Fibroblast of lung (primary cell): ENCODE measurements at regions not wholly inside any gene's neighbourhood (a gene's known extent, or its start where the extent isn't known, plus 50 kb on each side); places are given as distances from the start of the nearest gene placed in this dataset.

ENCODE experiments used
- DNase-seq, 2 donors: peaks; one replicate each; pipeline versions ENCODE4 v3.0.0 to v3.0.0-alpha.2; 2010; ENCODE audit warnings: low read depth in 2 of 2
- H2AFZ ChIP-seq: 2 replicates; pipeline ENCODE4 v1.5.1; 2012; ENCODE audit warnings: low read length, control low read depth, inconsistent platforms
- H3K27ac ChIP-seq: 2 replicates; pipeline ENCODE4 v1.5.1; 2011; ENCODE audit warnings: low read length, control low read depth; ENCODE audit not compliant: insufficient read depth
- H3K27me3 ChIP-seq: 2 replicates; pipeline ENCODE4 v1.5.1; 2011; ENCODE audit warnings: mild to moderate bottlenecking, low read length; ENCODE audit not compliant: control insufficient read depth, insufficient read depth
- H3K36me3 ChIP-seq: 2 replicates; pipeline ENCODE4 v1.5.1; 2011; ENCODE audit warnings: low read length; ENCODE audit not compliant: control insufficient read depth, insufficient read depth
- H3K4me1 ChIP-seq: 2 replicates; pipeline ENCODE4 v1.5.1; 2011; ENCODE audit warnings: low read length; ENCODE audit not compliant: control insufficient read depth, insufficient read depth; ENCODE audit errors: extremely low read depth
- H3K4me2 ChIP-seq: 2 replicates; pipeline ENCODE4 v1.5.1; 2011; ENCODE audit warnings: low read length, control low read depth; ENCODE audit not compliant: insufficient read depth; ENCODE audit errors: extremely low read depth
- H3K4me3 ChIP-seq, 4 experiments: fragments of 200-600 bp in 1 of 4; sonication (generic) in 1 of 4; replicated peaks in 1 of 4; 2 replicates each; pipeline ENCODE4 v1.5.1; 2011 to 2016; ENCODE audit warnings: low read length in 4 of 4, low read depth in 3 of 4, mild to moderate bottlenecking in 3 of 4, control low read depth in 2 of 4, inconsistent platforms in 1 of 4, mixed read lengths in 1 of 4; ENCODE audit not compliant: insufficient read depth in 1 of 4; ENCODE audit errors: control extremely low read depth in 1 of 4
- H3K79me2 ChIP-seq: 2 replicates; pipeline ENCODE4 v1.5.1; 2012; ENCODE audit warnings: mild to moderate bottlenecking, low read length, inconsistent platforms; ENCODE audit not compliant: control insufficient read depth, insufficient read depth
- H3K9ac ChIP-seq: 2 replicates; pipeline ENCODE4 v1.5.1; 2011; ENCODE audit warnings: mild to moderate bottlenecking, low read length, control low read depth; ENCODE audit not compliant: insufficient read depth
- H3K9me3 ChIP-seq: 2 replicates; pipeline ENCODE4 v1.5.1; 2012; ENCODE audit warnings: low read depth, low read length; ENCODE audit not compliant: control insufficient read depth, insufficient read depth
- H4K20me1 ChIP-seq: 2 replicates; pipeline ENCODE4 v1.5.1; 2011; ENCODE audit warnings: low read length; ENCODE audit not compliant: control insufficient read depth, insufficient read depth; ENCODE audit errors: extremely low read depth
- CTCF ChIP-seq, 2 donors: IDR thresholded peaks in 1 of 2; conservative IDR thresholded peaks in 1 of 2; 1 replicate in 1 of 2; 2 replicates in 1 of 2; pipeline ENCODE4 v1.5.1; 2011 to 2012; ENCODE audit warnings: low read length in 2 of 2, control low read depth in 1 of 2, inconsistent platforms in 1 of 2, low read depth in 1 of 2, mild to moderate bottlenecking in 1 of 2
- EZH2 ChIP-seq: IDR thresholded peaks from 2 replicates; pipeline ENCODE4 v1.5.1; 2012; ENCODE audit warnings: low read length, control low read depth, mild to moderate bottlenecking; ENCODE audit errors: missing control alignments

- Histone ChIP-seq H3K9me3 (no peaks in the 10 kb centered on the region), H3K36me3 (no peaks in the 10 kb centered on the region), H3K9ac (no peak overlapping the region), H4K20me1 (no peaks in the 10 kb centered on the region), H3K27ac (no peak overlapping the region), H3K27me3 (no peaks in the 10 kb centered on the region), H3K79me2 (no peaks in the 10 kb centered on the region), H2AFZ (no peak overlapping the region), H3K4me2 (no peak overlapping the region), H3K4me1 (no peaks in the 10 kb centered on the region), H3K4me3 (no peak overlapping the region)
- TF ChIP-seq EZH2 (no peak), CTCF (conservative IDR thresholded peaks at IDR 0.05 in 1 of 2, IDR thresholded peaks at IDR 0.05 in 1 of 2; ENCODE audit: low read depth in 1 of 2, low read length in 2 of 2) (no peak)
- DNase-seq = no peak
Observed at GRCh38 chr14:45633220-45633984, 380.4 kb upstream of the MIS18BP1 start.

DNA sequence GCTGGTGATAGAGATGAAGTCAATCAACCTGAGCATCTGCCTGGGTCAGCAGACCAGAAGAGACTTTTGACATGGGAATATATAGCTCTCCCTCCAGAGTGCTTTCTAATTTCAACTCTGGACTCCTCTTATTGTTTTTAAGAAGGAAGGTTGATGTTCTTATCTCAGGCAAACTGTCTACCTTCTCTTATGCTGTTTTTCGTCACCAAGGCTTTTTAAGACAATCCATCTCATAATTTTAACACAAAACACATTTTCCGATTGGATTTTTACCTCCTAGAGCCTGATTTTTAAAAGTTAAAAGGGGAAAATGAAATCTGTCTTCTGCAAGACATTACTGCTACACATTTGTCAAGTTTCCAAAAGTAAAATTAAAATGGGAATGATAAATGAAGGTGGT, 368.7 kb upstream of the MIS18BP1 start:
- Histone ChIP-seq H3K4me3 (no peak overlapping the region), H3K79me2 (no peaks in the 10 kb centered on the region), H3K27me3 (no peaks in the 10 kb centered on the region), H3K4me2 (no peak overlapping the region), H4K20me1 (no peaks in the 10 kb centered on the region), H3K9me3 (no peaks in the 10 kb centered on the region), H2AFZ (no peak overlapping the region), H3K36me3 (no peaks in the 10 kb centered on the region), H3K4me1 (no peaks in the 10 kb centered on the region), H3K9ac (no peak overlapping the region), H3K27ac (no peak overlapping the region)
- TF ChIP-seq EZH2 (no peak), CTCF (conservative IDR thresholded peaks at IDR 0.05 in 1 of 2, IDR thresholded peaks at IDR 0.05 in 1 of 2; ENCODE audit: low read depth in 1 of 2, low read length in 2 of 2) (no peak)
- no peak for DNase-seq

DNA sequence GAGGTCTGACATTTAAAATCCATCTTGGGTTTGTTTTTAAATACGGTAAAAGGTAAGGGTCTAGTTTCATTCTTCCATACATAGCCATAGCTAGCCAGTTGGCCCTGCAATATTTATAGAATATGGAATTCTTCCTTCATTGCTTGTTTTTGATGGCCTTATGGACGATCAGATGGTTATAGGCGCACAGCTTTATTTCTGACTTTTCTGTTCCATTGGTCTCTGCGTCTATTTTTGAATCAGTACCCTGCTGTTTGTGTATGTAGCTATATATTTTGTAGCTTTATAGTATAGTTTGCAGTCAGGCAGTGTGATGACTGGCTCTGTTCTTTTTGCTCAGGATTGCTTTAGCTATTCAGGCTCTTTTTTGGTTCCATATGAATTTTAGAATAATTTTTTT, 366.8 kb upstream of the MIS18BP1 start:
- Histone ChIP-seq H3K27ac (no peak overlapping the region), H3K27me3 (no peaks in the 10 kb centered on the region), H4K20me1 (no peaks in the 10 kb centered on the region), H3K79me2 (no peaks in the 10 kb centered on the region), H3K4me2 (no peak overlapping the region), H3K9ac (no peak overlapping the region), H2AFZ (no peak overlapping the region), H3K4me1 (no peaks in the 10 kb centered on the region), H3K9me3 (no peaks in the 10 kb centered on the region), H3K4me3 (no peak overlapping the region), H3K36me3 (no peaks in the 10 kb centered on the region)
- TF ChIP-seq CTCF (conservative IDR thresholded peaks at IDR 0.05 in 1 of 2, IDR thresholded peaks at IDR 0.05 in 1 of 2; ENCODE audit: low read depth in 1 of 2, low read length in 2 of 2) (no peak), EZH2 (no peak)
- no peak for DNase-seq
